ENCODE measurements at regions not wholly inside any gene's neighbourhood (a gene's known extent, or its start where the extent isn't known, plus 50 kb on each side); places are given as distances from the start of the nearest gene placed in this dataset.

DNA sequence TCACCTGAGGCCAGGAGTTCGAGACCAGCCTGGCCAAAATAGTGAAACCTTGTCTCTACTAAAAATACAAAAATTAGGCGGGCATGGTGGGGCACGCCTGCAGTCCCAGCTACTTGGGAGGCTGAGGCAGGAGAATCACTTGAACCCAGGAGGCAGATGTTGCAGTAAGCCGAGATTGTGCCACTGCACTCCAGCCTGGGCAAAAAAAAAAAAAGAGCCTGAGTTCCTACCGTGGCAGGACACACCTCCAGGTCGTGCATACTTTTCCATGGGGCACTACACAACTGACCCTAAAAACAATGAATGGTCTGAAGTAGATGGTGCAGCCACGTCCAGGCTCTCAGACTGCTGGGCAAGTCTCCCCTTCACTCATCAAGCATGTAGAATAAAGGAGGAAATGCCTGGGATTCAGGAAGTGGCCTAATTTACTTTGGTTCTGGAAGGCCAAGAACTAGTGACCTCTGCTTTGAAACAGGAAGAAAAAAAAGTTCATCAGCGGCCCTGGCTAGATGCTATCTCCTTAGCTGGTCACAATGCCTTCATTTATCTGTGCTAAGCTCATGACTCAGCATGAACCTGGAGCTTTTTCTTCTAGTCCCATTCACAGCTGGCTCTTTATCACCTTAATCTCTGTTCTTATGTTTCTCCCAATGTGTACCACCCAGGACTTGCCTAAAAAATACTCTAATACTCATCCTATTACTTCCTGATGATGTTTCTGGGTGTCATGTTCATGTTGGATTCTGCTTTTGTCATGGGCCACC is 55.8 kb upstream of the OR6J1 start:
- TF ChIP-seq, protein P1, sequence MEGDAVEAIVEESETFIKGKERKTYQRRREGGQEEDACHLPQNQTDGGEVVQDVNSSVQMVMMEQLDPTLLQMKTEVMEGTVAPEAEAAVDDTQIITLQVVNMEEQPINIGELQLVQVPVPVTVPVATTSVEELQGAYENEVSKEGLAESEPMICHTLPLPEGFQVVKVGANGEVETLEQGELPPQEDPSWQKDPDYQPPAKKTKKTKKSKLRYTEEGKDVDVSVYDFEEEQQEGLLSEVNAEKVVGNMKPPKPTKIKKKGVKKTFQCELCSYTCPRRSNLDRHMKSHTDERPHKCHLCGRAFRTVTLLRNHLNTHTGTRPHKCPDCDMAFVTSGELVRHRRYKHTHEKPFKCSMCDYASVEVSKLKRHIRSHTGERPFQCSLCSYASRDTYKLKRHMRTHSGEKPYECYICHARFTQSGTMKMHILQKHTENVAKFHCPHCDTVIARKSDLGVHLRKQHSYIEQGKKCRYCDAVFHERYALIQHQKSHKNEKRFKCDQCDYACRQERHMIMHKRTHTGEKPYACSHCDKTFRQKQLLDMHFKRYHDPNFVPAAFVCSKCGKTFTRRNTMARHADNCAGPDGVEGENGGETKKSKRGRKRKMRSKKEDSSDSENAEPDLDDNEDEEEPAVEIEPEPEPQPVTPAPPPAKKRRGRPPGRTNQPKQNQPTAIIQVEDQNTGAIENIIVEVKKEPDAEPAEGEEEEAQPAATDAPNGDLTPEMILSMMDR (conservative IDR thresholded peaks at IDR 0.05) = no peak
- TF ChIP-seq EZH2 (IDR thresholded peaks at IDR 0.05; ENCODE audit: low read depth) = no peak
